Kidney capillary endothelial cell (primary cell): ENCODE measurements at regions not wholly inside any gene's neighbourhood (a gene's known extent, or its start where the extent isn't known, plus 50 kb on each side); places are given as distances from the start of the nearest gene placed in this dataset.

Experiments used
- DNase-seq: peaks from one replicate; pipeline ENCODE4 v3.0.0-alpha.2; 2018; ENCODE audit warnings: low spot score

GRCh38 chr10:76733441-76733936, 904.1 kb downstream of the KCNMA1 start:
- no peak for DNase-seq

DNA sequence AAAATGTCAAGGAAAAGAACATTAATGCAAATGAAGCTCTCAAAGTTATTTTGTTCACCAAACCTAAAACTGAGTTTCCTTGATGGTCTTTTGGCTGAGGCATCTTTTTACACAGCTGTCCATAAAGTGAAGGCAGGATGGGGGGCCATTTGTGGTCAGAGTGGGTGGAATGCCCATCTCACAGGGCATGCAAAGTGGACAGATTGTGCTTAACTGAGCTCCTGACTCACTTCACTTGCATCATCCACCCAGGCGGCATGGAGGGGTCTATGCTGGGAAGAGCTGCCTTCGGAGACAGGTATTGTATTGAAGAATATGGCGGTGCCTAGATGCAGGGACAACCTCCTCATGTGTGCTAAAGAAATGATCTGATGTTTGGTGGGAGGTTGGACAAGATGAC, 905.3 kb downstream of the KCNMA1 start:
- DNase-seq, result no peak

DNA sequence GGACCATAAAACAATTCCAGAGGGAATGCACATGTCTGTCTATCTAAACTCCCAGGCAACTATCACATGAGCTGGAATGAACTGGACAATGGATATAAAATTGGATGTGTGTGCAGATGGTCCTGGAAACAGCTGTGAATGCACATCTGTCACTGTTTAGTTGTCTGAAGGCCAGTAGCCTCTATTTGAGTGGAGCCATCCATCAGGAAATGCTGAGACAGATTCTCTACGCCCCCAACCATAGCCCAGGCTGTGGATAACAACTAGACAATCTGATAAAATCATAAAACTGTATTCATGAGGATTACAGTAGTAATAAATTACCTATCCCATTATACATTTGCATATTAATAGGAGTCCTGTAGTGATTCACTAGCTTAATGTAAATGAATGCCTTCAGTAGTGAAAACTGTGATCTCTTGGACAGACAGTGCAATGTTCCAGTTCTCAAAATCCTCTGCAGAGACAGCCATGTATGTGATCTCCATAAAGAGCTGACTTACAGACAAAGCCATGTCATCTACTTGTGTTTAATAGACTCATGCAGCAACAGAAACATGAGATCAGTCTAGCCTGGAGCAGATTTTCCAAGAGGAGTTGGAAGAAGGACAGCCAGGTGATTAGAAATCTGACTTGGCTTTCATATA, 907.6 kb downstream of the KCNMA1 start:
- DNase-seq, result no peak

- DNase-seq, result no peak
Observed at GRCh38 chr10:76729346-76729745, 908.3 kb downstream of the KCNMA1 start.

DNA sequence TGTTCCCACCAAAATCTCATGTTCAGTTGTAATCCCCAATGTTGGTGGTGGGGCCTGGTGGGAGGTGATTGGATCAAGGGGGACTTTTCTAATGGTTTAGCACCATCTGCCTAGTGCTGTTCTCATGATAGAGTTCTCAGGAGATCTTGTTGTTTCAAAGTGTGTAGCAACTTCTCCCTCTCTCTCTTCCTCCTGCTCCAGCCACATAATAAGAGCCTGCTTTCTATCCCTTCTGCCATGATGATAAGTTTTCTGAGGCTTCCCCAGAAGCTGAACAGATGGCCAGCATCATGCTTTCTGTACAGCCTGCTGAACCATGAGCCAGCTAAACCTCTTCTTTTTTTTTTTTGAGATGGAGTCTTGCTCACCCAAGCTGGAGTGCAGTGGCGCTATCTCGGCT, 910.6 kb downstream of the KCNMA1 start:
- no peak for DNase-seq

DNA sequence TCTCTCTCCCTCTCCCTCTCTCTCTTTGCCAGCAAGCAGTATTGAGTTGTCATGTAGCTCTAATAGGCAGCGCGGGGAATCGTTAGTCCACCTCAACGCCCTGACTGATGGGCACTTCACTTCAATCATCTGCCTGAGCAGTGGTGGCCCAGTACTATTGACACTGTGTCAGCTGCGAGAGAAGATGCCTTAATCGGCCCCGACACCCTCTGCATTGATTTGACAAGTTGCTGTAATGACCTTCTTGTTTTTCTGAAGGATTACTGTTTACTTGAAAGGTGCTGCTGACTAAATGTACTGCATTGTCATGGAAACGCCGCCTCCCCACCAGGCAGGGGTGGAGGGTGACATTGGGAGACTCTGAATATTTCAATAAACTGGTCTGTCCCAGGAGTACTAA, 913.8 kb downstream of the KCNMA1 start:
- DNase-seq, result no peak

- no peak for DNase-seq
Observed at GRCh38 chr10:76721891-76722505, 915.6 kb downstream of the KCNMA1 start.

- DNase-seq, result no peak
Observed at GRCh38 chr10:76719006-76719405, 918.6 kb downstream of the KCNMA1 start.

DNA sequence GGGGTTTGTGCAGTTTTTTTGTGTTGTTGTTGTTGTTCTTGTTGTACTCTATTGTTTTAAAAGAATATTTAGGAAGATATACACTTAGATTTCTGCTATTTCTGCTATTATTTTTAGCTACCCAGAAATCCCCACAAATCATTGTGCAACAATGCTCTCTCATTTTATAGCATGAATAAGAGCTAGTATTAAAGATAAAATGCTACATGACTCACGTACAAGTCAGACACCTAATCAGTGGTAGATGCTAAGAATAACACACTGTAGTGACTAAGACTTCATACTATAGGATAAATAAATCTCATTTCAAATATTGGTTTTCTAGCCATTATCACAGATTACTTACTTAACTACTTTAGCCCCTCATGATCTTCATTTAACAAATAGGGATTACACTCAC, 920.5 kb downstream of the KCNMA1 start:
- DNase-seq, result peak; percentile 2

- no peak for DNase-seq
Observed at GRCh38 chr10:76711222-76711997, 926.2 kb downstream of the KCNMA1 start.

- no peak for DNase-seq
Observed at GRCh38 chr10:76700241-76700640, 937.4 kb downstream of the KCNMA1 start.

- no peak for DNase-seq
Observed at GRCh38 chr10:76697923-76698322, 939.7 kb downstream of the KCNMA1 start.

- DNase-seq, result no peak
Observed at GRCh38 chr10:76695069-76695468, 942.5 kb downstream of the KCNMA1 start.

DNA sequence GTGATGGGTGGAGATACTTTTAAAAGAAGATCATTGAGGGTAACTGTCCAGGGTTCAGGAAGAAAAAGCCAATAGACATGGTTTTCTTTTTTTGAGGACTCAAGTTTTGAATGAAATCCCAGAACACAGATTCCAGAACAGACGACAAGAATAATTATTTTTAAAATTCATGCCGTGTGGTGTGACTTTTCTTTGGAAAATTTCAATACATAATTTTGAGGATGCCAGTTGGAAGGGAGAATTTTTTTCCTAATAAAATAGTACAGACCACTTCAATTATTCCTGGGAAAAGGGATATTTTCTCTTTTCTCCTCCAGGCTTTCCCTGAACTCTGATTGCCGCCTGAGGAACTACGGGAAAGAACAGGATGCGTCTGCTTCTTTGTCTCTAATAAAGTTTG, 951.4 kb downstream of the KCNMA1 start:
- no peak for DNase-seq

GRCh38 chr10:76684968-76685367, 952.6 kb downstream of the KCNMA1 start:
- no peak for DNase-seq

GRCh38 chr10:76681153-76681552, 956.5 kb downstream of the KCNMA1 start:
- DNase-seq, result no peak

DNA sequence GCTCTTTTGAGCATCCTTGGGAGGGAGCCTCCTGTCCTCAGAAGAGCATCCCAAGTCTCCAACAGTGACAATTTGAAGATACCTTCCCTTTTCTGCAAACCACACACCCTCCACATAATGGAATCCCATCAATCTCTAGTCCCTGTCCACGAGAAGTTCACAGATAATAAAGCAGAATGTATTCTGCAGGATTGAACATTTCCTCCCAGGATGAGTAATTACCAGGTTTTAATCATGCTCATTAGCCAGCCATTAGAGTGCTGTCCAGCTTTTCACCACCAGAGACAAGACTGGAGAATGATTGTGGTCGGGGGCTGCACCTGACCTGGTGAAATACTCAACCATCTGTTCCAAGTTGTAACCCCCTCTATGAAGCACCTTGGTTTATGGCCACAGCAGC, 958.6 kb downstream of the KCNMA1 start:
- DNase-seq, result no peak

GRCh38 chr10:76675951-76676587, 961.5 kb downstream of the KCNMA1 start:
- DNase-seq, result no peak

DNA sequence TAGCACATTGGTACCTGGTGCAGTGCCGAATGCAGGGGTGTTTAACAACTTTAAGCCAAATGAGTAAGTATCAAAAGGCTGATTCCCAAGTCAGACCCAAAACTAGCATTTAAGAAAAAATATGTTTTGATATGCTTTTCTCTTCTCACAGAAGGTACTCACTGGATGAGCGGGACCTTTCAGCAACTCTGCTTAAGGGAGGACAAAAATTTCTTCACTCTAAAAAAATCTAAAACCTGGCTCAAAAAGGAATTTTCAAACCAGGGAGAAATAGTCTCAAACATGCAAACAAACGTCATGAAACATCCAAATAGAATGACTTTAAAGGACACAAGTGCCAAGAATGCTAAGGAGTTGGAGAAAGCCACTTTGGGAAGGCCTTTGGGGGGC, 962.1 kb downstream of the KCNMA1 start:
- no peak for DNase-seq

- no peak for DNase-seq
Observed at GRCh38 chr10:76667408-76668370, 969.9 kb downstream of the KCNMA1 start.

GRCh38 chr10:76666891-76667290, 970.7 kb downstream of the KCNMA1 start:
- DNase-seq, result no peak

DNA sequence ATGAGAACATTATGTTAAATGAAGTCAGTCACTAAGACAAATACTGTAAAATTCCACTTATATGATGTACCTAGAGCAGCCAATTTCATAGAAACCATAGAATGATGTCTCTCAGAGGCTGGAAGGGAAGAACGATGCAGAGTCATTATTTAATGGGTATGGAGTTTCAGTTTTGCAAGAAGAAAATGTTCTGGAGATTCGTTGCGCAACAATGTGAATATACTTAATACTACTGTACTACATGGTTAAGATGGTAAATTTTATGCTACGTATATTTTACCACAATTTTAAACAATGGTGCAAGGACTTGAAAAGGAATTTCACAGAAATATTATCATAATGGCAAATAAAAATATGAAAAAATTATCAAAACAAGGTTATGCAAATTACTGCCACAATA, 972.6 kb downstream of the KCNMA1 start:
- DNase-seq, result no peak
